ENCODE measurements at regions not wholly inside any gene's neighbourhood (a gene's known extent, or its start where the extent isn't known, plus 50 kb on each side); places are given as distances from the start of the nearest gene placed in this dataset.

- Histone ChIP-seq H3K4me2 (ENCODE audit: extremely low read depth, insufficient read depth, low read length) (no peak overlapping the region), H3K4me3 (replicated peaks in 1 of 4; ENCODE audit: control extremely low read depth in 1 of 4, insufficient read depth in 1 of 4, low read depth in 3 of 4, low read length in 4 of 4) (no peak overlapping the region), H3K27ac (ENCODE audit: insufficient read depth, low read length) (no peak overlapping the region), H4K20me1 (ENCODE audit: control insufficient read depth, extremely low read depth, insufficient read depth, low read length) (no peaks in the 10 kb centered on the region), H3K9ac (ENCODE audit: insufficient read depth, low read length) (no peak overlapping the region), H3K36me3 (ENCODE audit: control insufficient read depth, insufficient read depth, low read length) (no peaks in the 10 kb centered on the region), H3K79me2 (ENCODE audit: control insufficient read depth, insufficient read depth, low read length) (no peaks in the 10 kb centered on the region), H3K9me3 (ENCODE audit: control insufficient read depth, insufficient read depth, low read depth, low read length) (no peaks in the 10 kb centered on the region), H2AFZ (ENCODE audit: low read length) (no peak overlapping the region), H3K4me1 (ENCODE audit: control insufficient read depth, extremely low read depth, insufficient read depth, low read length) (no peaks in the 10 kb centered on the region), H3K27me3 (ENCODE audit: control insufficient read depth, insufficient read depth, low read length) (no peaks in the 10 kb centered on the region)
- TF ChIP-seq EZH2 (IDR thresholded peaks at IDR 0.05; ENCODE audit: low read length, missing control alignments): no peak
- TF ChIP-seq CTCF (conservative IDR thresholded peaks at IDR 0.05 in 1 of 2, IDR thresholded peaks at IDR 0.05 in 1 of 2; ENCODE audit: low read depth in 1 of 2, low read length in 2 of 2): no peak
- no peak for DNase-seq (ENCODE audit: low read depth in 2 of 2)
Observed at GRCh38 chr2:21567395-21567794, 443.6 kb downstream of the TDRD15 start.

DNA sequence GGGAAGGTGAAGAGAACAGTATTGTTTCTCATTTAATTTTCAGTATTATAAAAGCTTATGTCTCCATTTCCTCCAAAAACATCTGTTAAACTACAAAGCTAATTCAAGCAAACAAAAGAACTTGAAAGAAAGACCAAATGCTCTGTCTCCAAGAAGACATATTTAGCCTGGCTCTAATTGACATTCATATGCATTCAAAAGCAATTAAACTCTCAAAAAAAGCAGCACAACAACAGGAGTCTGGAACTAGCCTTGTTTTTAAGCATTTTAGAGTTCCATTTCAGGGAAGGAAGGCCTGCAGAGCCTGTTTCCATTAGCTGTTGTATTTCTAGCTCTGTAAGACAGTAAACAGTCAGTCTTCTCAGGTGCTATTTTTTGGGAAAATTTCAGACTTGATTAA lies 447.9 kb downstream of the TDRD15 start:
- no peak for DNase-seq (ENCODE audit: low read depth in 2 of 2)
- Histone ChIP-seq H3K4me3 (replicated peaks in 1 of 4; ENCODE audit: control extremely low read depth in 1 of 4, insufficient read depth in 1 of 4, low read depth in 3 of 4, low read length in 4 of 4) (no peak overlapping the region), H3K9ac (ENCODE audit: insufficient read depth, low read length) (no peak overlapping the region), H3K27me3 (ENCODE audit: control insufficient read depth, insufficient read depth, low read length) (no peaks in the 10 kb centered on the region), H3K4me2 (ENCODE audit: extremely low read depth, insufficient read depth, low read length) (no peak overlapping the region), H3K36me3 (ENCODE audit: control insufficient read depth, insufficient read depth, low read length) (no peaks in the 10 kb centered on the region), H2AFZ (ENCODE audit: low read length) (no peak overlapping the region), H3K27ac (ENCODE audit: insufficient read depth, low read length) (no peak overlapping the region), H3K79me2 (ENCODE audit: control insufficient read depth, insufficient read depth, low read length) (no peaks in the 10 kb centered on the region), H3K9me3 (ENCODE audit: control insufficient read depth, insufficient read depth, low read depth, low read length) (no peaks in the 10 kb centered on the region), H3K4me1 (ENCODE audit: control insufficient read depth, extremely low read depth, insufficient read depth, low read length) (no peaks in the 10 kb centered on the region), H4K20me1 (ENCODE audit: control insufficient read depth, extremely low read depth, insufficient read depth, low read length) (no peaks in the 10 kb centered on the region)
- no peak for TF ChIP-seq CTCF (conservative IDR thresholded peaks at IDR 0.05 in 1 of 2, IDR thresholded peaks at IDR 0.05 in 1 of 2; ENCODE audit: low read depth in 1 of 2, low read length in 2 of 2)

DNA sequence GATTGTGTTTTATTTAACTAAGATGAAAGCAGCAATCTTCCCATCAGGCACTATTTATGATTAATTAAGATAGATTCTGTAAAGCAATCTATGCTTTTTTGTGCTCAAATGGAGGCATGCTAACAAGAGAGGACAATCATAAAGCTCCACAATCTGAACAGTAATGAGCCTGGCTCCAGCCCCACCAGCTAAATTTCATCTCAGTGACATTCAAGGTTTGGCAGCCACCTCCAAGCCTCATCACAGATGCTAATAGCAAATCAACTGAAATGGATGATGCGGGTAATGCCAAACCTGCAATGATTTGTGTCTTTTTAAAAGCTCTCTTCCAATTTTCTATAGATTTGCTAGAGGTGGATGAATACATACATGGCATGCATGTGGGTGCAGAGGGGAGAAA lies 456.6 kb downstream of the TDRD15 start:
- H3K4me3 ChIP-seq (replicated peaks in 1 of 4; ENCODE audit: control extremely low read depth in 1 of 4, insufficient read depth in 1 of 4, low read depth in 3 of 4, low read length in 4 of 4): no peak overlapping the region
- H4K20me1 ChIP-seq (ENCODE audit: control insufficient read depth, extremely low read depth, insufficient read depth, low read length): no peaks in the 10 kb centered on the region
- no peaks in the 10 kb centered on the region for H3K36me3 ChIP-seq (ENCODE audit: control insufficient read depth, insufficient read depth, low read length)
- H3K27ac ChIP-seq (ENCODE audit: insufficient read depth, low read length): no peak overlapping the region
- no peak overlapping the region for H3K9ac ChIP-seq (ENCODE audit: insufficient read depth, low read length)
- no peaks in the 10 kb centered on the region for H3K4me1 ChIP-seq (ENCODE audit: control insufficient read depth, extremely low read depth, insufficient read depth, low read length)
- H3K4me2 ChIP-seq (ENCODE audit: extremely low read depth, insufficient read depth, low read length): no peak overlapping the region
- H2AFZ ChIP-seq (ENCODE audit: low read length): no peak overlapping the region
- no peaks in the 10 kb centered on the region for H3K9me3 ChIP-seq (ENCODE audit: control insufficient read depth, insufficient read depth, low read depth, low read length)
- no peaks in the 10 kb centered on the region for H3K79me2 ChIP-seq (ENCODE audit: control insufficient read depth, insufficient read depth, low read length)
- no peak for DNase-seq (ENCODE audit: low read depth in 2 of 2)
- no peaks in the 10 kb centered on the region for H3K27me3 ChIP-seq (ENCODE audit: control insufficient read depth, insufficient read depth, low read length)
- TF ChIP-seq EZH2 (IDR thresholded peaks at IDR 0.05; ENCODE audit: low read length, missing control alignments) (no peak), CTCF (conservative IDR thresholded peaks at IDR 0.05 in 1 of 2, IDR thresholded peaks at IDR 0.05 in 1 of 2; ENCODE audit: low read depth in 1 of 2, low read length in 2 of 2) (no peak)
